Panc1 (cell line): ENCODE measurements at regions not wholly inside any gene's neighbourhood (a gene's known extent, or its start where the extent isn't known, plus 50 kb on each side); places are given as distances from the start of the nearest gene placed in this dataset.

ENCODE experiments used
- SIN3A ChIP-seq: IDR thresholded peaks from 2 replicates; pipeline ENCODE4 v1.6.1; 2012; ENCODE audit warnings: low read depth, mild to moderate bottlenecking, low read length, moderate library complexity, borderline replicate concordance; ENCODE audit not compliant: insufficient read depth
- TF ChIP-seq, protein P1 (sequence below): fragments of 450-650 bp; IDR thresholded peaks from 2 replicates; pipeline ENCODE4 v1.5.1; 2017; ENCODE audit warnings: mild to moderate bottlenecking
- TF ChIP-seq, protein P2 (sequence below), 2 experiments: IDR thresholded peaks; 2 replicates each; pipeline ENCODE4 v1.6.1; 2011 to 2012; ENCODE audit warnings: low read depth in 2 of 2, control low read depth in 1 of 2, low read length in 1 of 2, mild to moderate bottlenecking in 1 of 2, moderate library complexity in 1 of 2; ENCODE audit not compliant: insufficient read depth in 1 of 2

DNA sequence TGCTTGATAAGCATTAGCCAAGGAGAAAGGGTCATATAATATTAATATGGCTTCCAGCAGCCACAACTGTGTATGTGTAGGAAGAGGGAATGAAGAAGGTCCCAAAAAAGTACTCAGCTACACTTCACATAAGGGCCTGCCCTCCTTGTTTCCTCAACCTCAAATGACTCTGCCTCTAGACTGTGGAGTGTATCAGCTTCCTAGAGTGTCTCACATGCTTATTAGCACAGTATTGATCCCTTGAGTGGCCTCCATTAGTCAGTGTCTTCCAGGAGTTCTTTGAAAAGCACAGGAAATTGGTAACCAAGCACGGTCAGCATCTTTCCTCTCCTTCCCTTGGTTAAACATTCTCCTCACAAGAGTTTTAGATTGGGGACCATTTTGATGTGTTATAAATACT lies 190.4 kb upstream of the ATP10B start:
- TF ChIP-seq, protein P1, sequence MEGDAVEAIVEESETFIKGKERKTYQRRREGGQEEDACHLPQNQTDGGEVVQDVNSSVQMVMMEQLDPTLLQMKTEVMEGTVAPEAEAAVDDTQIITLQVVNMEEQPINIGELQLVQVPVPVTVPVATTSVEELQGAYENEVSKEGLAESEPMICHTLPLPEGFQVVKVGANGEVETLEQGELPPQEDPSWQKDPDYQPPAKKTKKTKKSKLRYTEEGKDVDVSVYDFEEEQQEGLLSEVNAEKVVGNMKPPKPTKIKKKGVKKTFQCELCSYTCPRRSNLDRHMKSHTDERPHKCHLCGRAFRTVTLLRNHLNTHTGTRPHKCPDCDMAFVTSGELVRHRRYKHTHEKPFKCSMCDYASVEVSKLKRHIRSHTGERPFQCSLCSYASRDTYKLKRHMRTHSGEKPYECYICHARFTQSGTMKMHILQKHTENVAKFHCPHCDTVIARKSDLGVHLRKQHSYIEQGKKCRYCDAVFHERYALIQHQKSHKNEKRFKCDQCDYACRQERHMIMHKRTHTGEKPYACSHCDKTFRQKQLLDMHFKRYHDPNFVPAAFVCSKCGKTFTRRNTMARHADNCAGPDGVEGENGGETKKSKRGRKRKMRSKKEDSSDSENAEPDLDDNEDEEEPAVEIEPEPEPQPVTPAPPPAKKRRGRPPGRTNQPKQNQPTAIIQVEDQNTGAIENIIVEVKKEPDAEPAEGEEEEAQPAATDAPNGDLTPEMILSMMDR: no peak
- TF ChIP-seq SIN3A: no peak
- TF ChIP-seq, protein P2, sequence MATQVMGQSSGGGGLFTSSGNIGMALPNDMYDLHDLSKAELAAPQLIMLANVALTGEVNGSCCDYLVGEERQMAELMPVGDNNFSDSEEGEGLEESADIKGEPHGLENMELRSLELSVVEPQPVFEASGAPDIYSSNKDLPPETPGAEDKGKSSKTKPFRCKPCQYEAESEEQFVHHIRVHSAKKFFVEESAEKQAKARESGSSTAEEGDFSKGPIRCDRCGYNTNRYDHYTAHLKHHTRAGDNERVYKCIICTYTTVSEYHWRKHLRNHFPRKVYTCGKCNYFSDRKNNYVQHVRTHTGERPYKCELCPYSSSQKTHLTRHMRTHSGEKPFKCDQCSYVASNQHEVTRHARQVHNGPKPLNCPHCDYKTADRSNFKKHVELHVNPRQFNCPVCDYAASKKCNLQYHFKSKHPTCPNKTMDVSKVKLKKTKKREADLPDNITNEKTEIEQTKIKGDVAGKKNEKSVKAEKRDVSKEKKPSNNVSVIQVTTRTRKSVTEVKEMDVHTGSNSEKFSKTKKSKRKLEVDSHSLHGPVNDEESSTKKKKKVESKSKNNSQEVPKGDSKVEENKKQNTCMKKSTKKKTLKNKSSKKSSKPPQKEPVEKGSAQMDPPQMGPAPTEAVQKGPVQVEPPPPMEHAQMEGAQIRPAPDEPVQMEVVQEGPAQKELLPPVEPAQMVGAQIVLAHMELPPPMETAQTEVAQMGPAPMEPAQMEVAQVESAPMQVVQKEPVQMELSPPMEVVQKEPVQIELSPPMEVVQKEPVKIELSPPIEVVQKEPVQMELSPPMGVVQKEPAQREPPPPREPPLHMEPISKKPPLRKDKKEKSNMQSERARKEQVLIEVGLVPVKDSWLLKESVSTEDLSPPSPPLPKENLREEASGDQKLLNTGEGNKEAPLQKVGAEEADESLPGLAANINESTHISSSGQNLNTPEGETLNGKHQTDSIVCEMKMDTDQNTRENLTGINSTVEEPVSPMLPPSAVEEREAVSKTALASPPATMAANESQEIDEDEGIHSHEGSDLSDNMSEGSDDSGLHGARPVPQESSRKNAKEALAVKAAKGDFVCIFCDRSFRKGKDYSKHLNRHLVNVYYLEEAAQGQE (IDR thresholded peaks at IDR 0.05; ENCODE audit: insufficient read depth in 1 of 2, low read depth in 2 of 2, low read length in 1 of 2): no peak
